ENCODE measurements at regions not wholly inside any gene's neighbourhood (a gene's known extent, or its start where the extent isn't known, plus 50 kb on each side); places are given as distances from the start of the nearest gene placed in this dataset.

DNA sequence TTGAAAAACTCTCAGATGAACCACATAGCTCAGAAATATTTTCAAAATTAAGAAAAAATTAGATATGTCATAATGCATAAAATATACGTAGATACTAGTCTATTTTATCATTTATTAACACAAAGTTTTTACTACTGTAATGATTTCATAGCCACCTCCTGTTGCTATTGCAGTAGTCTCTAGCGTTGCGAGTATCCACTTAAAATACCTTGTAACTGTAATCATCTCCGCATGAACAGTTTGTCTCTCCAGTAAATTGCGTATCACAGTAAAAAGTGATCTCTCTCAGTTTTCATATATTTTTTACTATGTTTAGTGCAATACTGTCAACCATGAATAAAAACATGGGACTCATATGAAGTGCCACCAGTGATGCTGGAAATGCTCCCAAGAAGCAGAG lies 417.9 kb upstream of the ZNF462 start:
- H3K4me3 ChIP-seq (ENCODE audit: low read depth, low read length): no peak overlapping the region
- DNase-seq (ENCODE audit: low read depth) (no peak), FAIRE-seq (no peak)
- H3K36me3 ChIP-seq (ENCODE audit: control insufficient read depth, insufficient read depth, low read length): no peaks in the 10 kb centered on the region
- no peaks in the 10 kb centered on the region for H3K27me3 ChIP-seq (ENCODE audit: control insufficient read depth, insufficient read depth, low read length)
- TF ChIP-seq CTCF (IDR thresholded peaks at IDR 0.05; ENCODE audit: insufficient read depth, low read length, severe bottlenecking): no peak

- no peak for TF ChIP-seq CTCF (IDR thresholded peaks at IDR 0.05; ENCODE audit: insufficient read depth, low read length, severe bottlenecking)
Observed at GRCh38 chr9:106449336-106449927, 413.5 kb upstream of the ZNF462 start.

DNA sequence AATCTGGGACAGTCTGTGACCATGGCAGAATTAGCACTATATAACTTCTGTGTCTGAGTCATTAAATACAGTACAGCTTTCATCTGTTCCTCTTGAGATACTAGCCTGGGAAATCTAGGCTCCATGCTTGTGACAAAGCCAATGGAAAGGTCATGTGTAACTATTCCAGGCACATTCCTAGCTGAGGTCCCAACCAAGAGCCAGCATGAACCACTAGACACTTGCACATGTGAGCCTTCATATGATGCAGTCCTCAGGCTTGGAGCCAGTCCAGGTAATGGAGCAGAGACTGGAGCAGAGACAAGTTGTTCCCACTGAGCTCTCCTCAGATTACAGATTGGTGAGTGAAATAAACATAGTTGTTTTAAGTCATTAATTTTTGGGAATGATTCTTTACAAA lies 412.4 kb upstream of the ZNF462 start:
- H3K27me3 ChIP-seq (ENCODE audit: control insufficient read depth, insufficient read depth, low read length): no peaks in the 10 kb centered on the region
- no peak for TF ChIP-seq CTCF (IDR thresholded peaks at IDR 0.05; ENCODE audit: insufficient read depth, low read length, severe bottlenecking)
- no peak for DNase-seq (ENCODE audit: low read depth)
- H3K4me3 ChIP-seq (ENCODE audit: low read depth, low read length): no peak overlapping the region
- no peaks in the 10 kb centered on the region for H3K36me3 ChIP-seq (ENCODE audit: control insufficient read depth, insufficient read depth, low read length)
- no peak for FAIRE-seq

More at GRCh38 chr9:106449336-106449927, 413.5 kb upstream of the ZNF462 start:
- FAIRE-seq (no peak), DNase-seq (ENCODE audit: low read depth) (no peak)
- Histone ChIP-seq H3K27me3 (ENCODE audit: control insufficient read depth, insufficient read depth, low read length) (no peaks in the 10 kb centered on the region), H3K36me3 (ENCODE audit: control insufficient read depth, insufficient read depth, low read length) (no peaks in the 10 kb centered on the region), H3K4me3 (ENCODE audit: low read depth, low read length) (no peak overlapping the region)

DNA sequence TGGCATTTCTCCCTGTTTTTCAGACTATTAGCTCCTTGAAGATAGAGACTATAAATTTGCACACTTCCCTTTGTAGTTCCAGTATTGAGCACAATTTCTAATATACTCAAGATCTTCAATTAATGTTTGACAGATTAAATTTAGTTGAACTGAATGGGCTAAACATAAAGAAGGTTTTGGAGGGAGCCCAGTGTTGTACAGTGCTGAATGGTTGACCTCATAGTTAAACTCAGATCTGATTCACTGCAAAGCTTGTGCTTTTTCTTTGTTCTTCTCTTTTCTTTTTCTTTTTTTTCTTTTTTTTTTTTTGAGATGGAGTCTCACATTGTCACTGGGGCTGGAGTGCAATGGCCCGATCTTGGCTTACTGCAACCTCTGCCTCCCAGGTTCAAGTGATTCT lies 411.7 kb upstream of the ZNF462 start:
- H3K27me3 ChIP-seq (ENCODE audit: control insufficient read depth, insufficient read depth, low read length): no peaks in the 10 kb centered on the region
- DNase-seq (ENCODE audit: low read depth) (no peak), FAIRE-seq (no peak)
- H3K36me3 ChIP-seq (ENCODE audit: control insufficient read depth, insufficient read depth, low read length): no peaks in the 10 kb centered on the region
- no peak for TF ChIP-seq CTCF (IDR thresholded peaks at IDR 0.05; ENCODE audit: insufficient read depth, low read length, severe bottlenecking)
- H3K4me3 ChIP-seq (ENCODE audit: low read depth, low read length): no peak overlapping the region

DNA sequence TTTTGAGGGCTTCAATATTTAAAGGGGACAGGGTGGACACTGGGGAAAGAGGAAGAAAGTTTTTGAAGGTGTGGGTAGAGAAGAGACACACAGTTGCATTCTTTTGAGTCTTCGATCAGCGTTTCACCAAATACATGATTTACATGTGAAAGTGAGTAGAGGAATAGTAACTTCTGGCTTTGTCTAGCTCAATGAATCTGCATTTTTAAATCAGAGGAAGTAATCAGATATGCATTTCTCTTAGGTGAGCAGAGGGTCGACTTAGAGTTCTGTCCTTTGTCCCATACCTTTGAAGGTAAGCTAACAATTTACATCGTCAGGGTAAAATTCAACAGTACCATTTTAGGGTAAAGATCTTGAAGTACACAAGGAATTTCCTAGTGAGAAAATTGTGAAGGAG lies 406.4 kb upstream of the ZNF462 start:
- no peak for TF ChIP-seq CTCF (IDR thresholded peaks at IDR 0.05; ENCODE audit: insufficient read depth, low read length, severe bottlenecking)
- no peak for FAIRE-seq
- H3K4me3 ChIP-seq (ENCODE audit: low read depth, low read length): no peak overlapping the region
- H3K27me3 ChIP-seq (ENCODE audit: control insufficient read depth, insufficient read depth, low read length): no peaks in the 10 kb centered on the region
- DNase-seq (ENCODE audit: low read depth): no peak
- no peaks in the 10 kb centered on the region for H3K36me3 ChIP-seq (ENCODE audit: control insufficient read depth, insufficient read depth, low read length)
